Esophagus (tissue), 2 donors: ENCODE measurements at regions not wholly inside any gene's neighbourhood (a gene's known extent, or its start where the extent isn't known, plus 50 kb on each side); places are given as distances from the start of the nearest gene placed in this dataset.

ENCODE experiments used
- H3K27ac ChIP-seq, 2 donors: one replicate each; pipeline ENCODE4 v1.5.1; 2013; ENCODE audit warnings: low read depth in 2 of 2, mild to moderate bottlenecking in 2 of 2, inconsistent platforms in 1 of 2, low read length in 1 of 2, moderate library complexity in 1 of 2
- H3K27me3 ChIP-seq, 2 donors: one replicate each; pipeline ENCODE4 v1.6.1; 2013; ENCODE audit warnings: low read length in 2 of 2, control low read depth in 1 of 2, mild to moderate bottlenecking in 1 of 2; ENCODE audit not compliant: insufficient read depth in 2 of 2, control insufficient read depth in 1 of 2
- H3K36me3 ChIP-seq, 2 donors: one replicate each; pipeline ENCODE4 v1.6.1; 2013; ENCODE audit warnings: low read length in 1 of 2; ENCODE audit not compliant: control insufficient read depth in 2 of 2, insufficient read depth in 2 of 2
- H3K4me1 ChIP-seq, 2 donors: one replicate each; pipeline ENCODE4 v1.6.1; 2013; ENCODE audit warnings: low read length in 1 of 2; ENCODE audit not compliant: control insufficient read depth in 2 of 2, insufficient read depth in 2 of 2
- H3K4me3 ChIP-seq, 2 donors: one replicate each; pipeline ENCODE4 v1.5.1; 2013; ENCODE audit warnings: low read length in 2 of 2, mild to moderate bottlenecking in 2 of 2, low read depth in 1 of 2, moderate library complexity in 1 of 2
- H3K9me3 ChIP-seq, 2 donors: one replicate each; pipeline ENCODE4 v1.6.1; 2013; ENCODE audit warnings: mild to moderate bottlenecking in 2 of 2, low read depth in 1 of 2, low read length in 1 of 2, moderate library complexity in 1 of 2; ENCODE audit not compliant: control insufficient read depth in 2 of 2, insufficient read depth in 1 of 2
- WGBS, 2 donors: extraction: QIAGEN DNeasy Blood & Tissue Kit; methylation state at CpG; one replicate each; pipeline ENCODE4 v1.1.7; 2013; 5-methylcytosine and 5-hydroxymethylcytosine counted together
- donor health status: healthy with polysubstance abuse.
- donor health status: Bipolar disorder and iron deficiency.

GRCh38 chr6:41455410-41455809, 90.8 kb upstream of the FOXP4 start:
- Histone ChIP-seq H3K27me3 (no peaks in the 10 kb centered on the region), H3K36me3 (no peaks in the 10 kb centered on the region), H3K27ac (no peak overlapping the region), H3K9me3 (no peaks in the 10 kb centered on the region), H3K4me1 (no peaks in the 10 kb centered on the region), H3K4me3 (no peak overlapping the region)
- 82 to 87% methylated on average over 2 of the region's 2 CpGs for WGBS, 2 donors

GRCh38 chr6:41455818-41456217, 90.4 kb upstream of the FOXP4 start:
- Histone ChIP-seq H3K27me3 (no peaks in the 10 kb centered on the region), H3K36me3 (no peaks in the 10 kb centered on the region), H3K4me1 (no peaks in the 10 kb centered on the region), H3K9me3 (no peaks in the 10 kb centered on the region), H3K27ac (no peak overlapping the region), H3K4me3 (no peak overlapping the region)
- WGBS, 2 donors: 57 to 60% methylated on average over 4 of the region's 4 CpGs

GRCh38 chr6:41457303-41457670, 88.9 kb upstream of the FOXP4 start:
- no peaks in the 10 kb centered on the region for H3K27me3 ChIP-seq
- no peaks in the 10 kb centered on the region for H3K4me1 ChIP-seq
- WGBS, 2 donors: 76 to 80% methylated on average over 8 of the region's 8 CpGs
- H3K36me3 ChIP-seq: no peaks in the 10 kb centered on the region
- H3K27ac ChIP-seq: no peak overlapping the region
- no peak overlapping the region for H3K4me3 ChIP-seq
- H3K9me3 ChIP-seq: no peaks in the 10 kb centered on the region

GRCh38 chr6:41459738-41460137, 86.4 kb upstream of the FOXP4 start:
- Histone ChIP-seq H3K36me3 (no peaks in the 10 kb centered on the region), H3K9me3 (no peaks in the 10 kb centered on the region), H3K4me3 (no peak overlapping the region), H3K27me3 (no peaks in the 10 kb centered on the region), H3K27ac (no peak overlapping the region), H3K4me1 (no peaks in the 10 kb centered on the region)
- 92 to 98% methylated on average over 2 of the region's 2 CpGs for WGBS, 2 donors

- no peaks in the 10 kb centered on the region for H3K36me3 ChIP-seq
- H3K4me3 ChIP-seq: no peak overlapping the region
- H3K27ac ChIP-seq: no peak overlapping the region
- no peaks in the 10 kb centered on the region for H3K4me1 ChIP-seq
- H3K27me3 ChIP-seq: no peaks in the 10 kb centered on the region
- H3K9me3 ChIP-seq: no peaks in the 10 kb centered on the region
Measured at GRCh38 chr6:41460742-41461336, 85.3 kb upstream of the FOXP4 start.

GRCh38 chr6:41462033-41462432, 84.1 kb upstream of the FOXP4 start:
- Histone ChIP-seq H3K4me1 (no peaks in the 10 kb centered on the region), H3K27ac (no peak overlapping the region), H3K9me3 (no peaks in the 10 kb centered on the region), H3K36me3 (no peaks in the 10 kb centered on the region), H3K27me3 (no peaks in the 10 kb centered on the region), H3K4me3 (no peak overlapping the region)
- WGBS, 2 donors: 71 to 80% methylated on average over 4 of the region's 4 CpGs

GRCh38 chr6:41463062-41463930, 82.9 kb upstream of the FOXP4 start:
- no peaks in the 10 kb centered on the region for H3K9me3 ChIP-seq
- WGBS, 2 donors: 50 to 52% methylated on average over 13 of the region's 13 CpGs
- no peaks in the 10 kb centered on the region for H3K4me1 ChIP-seq
- H3K27ac ChIP-seq: no peak overlapping the region
- H3K36me3 ChIP-seq: no peaks in the 10 kb centered on the region
- H3K4me3 ChIP-seq: no peak overlapping the region
- no peaks in the 10 kb centered on the region for H3K27me3 ChIP-seq

GRCh38 chr6:41464019-41464418, 82.2 kb upstream of the FOXP4 start:
- Histone ChIP-seq H3K27ac (no peak overlapping the region), H3K4me1 (no peaks in the 10 kb centered on the region), H3K4me3 (no peak overlapping the region), H3K36me3 (no peaks in the 10 kb centered on the region), H3K27me3 (peaks cover 0 to 2% of the 10 kb centered on the region in 2 donors), H3K9me3 (no peaks in the 10 kb centered on the region)
- WGBS, 2 donors: 88 to 94% methylated on average over 3 of the region's 3 CpGs

- Histone ChIP-seq H3K27me3 (peaks cover 0 to 2% of the 10 kb centered on the region in 2 donors), H3K9me3 (no peaks in the 10 kb centered on the region), H3K4me3 (no peak overlapping the region), H3K27ac (no peak overlapping the region), H3K4me1 (no peaks in the 10 kb centered on the region), H3K36me3 (no peaks in the 10 kb centered on the region)
- 89 to 90% methylated on average over 7 of the region's 7 CpGs for WGBS, 2 donors
Measured at GRCh38 chr6:41464481-41464880, 81.7 kb upstream of the FOXP4 start.
